Small intestine (tissue), 7 donors: ENCODE measurements at regions not wholly inside any gene's neighbourhood (a gene's known extent, or its start where the extent isn't known, plus 50 kb on each side); places are given as distances from the start of the nearest gene placed in this dataset.
"Not testable (repeated sequence)": the region's sequence is repeated elsewhere in the genome, so short reads cannot be mapped to it uniquely, and the experiment has no call there.

Experiments
- DNase-seq, 2 donors: peaks; one replicate each; pipeline versions ENCODE4 v3.0.0 to v3.0.0-alpha.2; 2013
- FAIRE-seq: peaks from 2 replicates; lab custom pipeline; 2012; peaks lifted over from hg19 to GRCh38; lab: Jason Lieb, UNC
- H3K27ac ChIP-seq, 3 donors: one replicate each; pipeline ENCODE4 v1.5.1; 2013; ENCODE audit warnings: low read length in 2 of 3, mild to moderate bottlenecking in 2 of 3, control low read depth in 1 of 3, inconsistent platforms in 1 of 3, low read depth in 1 of 3, moderate library complexity in 1 of 3
- H3K27me3 ChIP-seq, 3 donors: one replicate each; pipeline ENCODE4 v1.6.1; 2013; ENCODE audit warnings: low read length in 3 of 3, inconsistent platforms in 1 of 3; ENCODE audit not compliant: control insufficient read depth in 3 of 3, insufficient read depth in 3 of 3
- H3K36me3 ChIP-seq, 3 donors: one replicate each; pipeline ENCODE4 v1.6.1; 2013; ENCODE audit warnings: low read length in 3 of 3, inconsistent platforms in 1 of 3, low read depth in 1 of 3, mild to moderate bottlenecking in 1 of 3, moderate library complexity in 1 of 3; ENCODE audit not compliant: control insufficient read depth in 3 of 3, insufficient read depth in 2 of 3
- H3K4me1 ChIP-seq, 3 donors: one replicate each; pipeline ENCODE4 v1.6.1; 2013; ENCODE audit warnings: low read length in 2 of 3, inconsistent platforms in 1 of 3, low read depth in 1 of 3, mild to moderate bottlenecking in 1 of 3, moderate library complexity in 1 of 3; ENCODE audit not compliant: control insufficient read depth in 3 of 3, insufficient read depth in 2 of 3
- H3K4me3 ChIP-seq, 3 donors: one replicate each; pipeline ENCODE4 v1.5.1; 2013; ENCODE audit warnings: low read length in 3 of 3, control low read depth in 1 of 3, inconsistent platforms in 1 of 3, low read depth in 1 of 3, mild to moderate bottlenecking in 1 of 3, moderate library complexity in 1 of 3
- H3K9me3 ChIP-seq, 2 donors: one replicate each; pipeline ENCODE4 v1.6.1; 2013; ENCODE audit warnings: low read depth in 1 of 2, low read length in 1 of 2; ENCODE audit not compliant: control insufficient read depth in 2 of 2, insufficient read depth in 1 of 2
- WGBS, 3 donors: extraction: QIAGEN DNeasy Blood & Tissue Kit; methylation state at CpG; one replicate each; pipeline ENCODE4 v1.1.7; 2013; 5-methylcytosine and 5-hydroxymethylcytosine counted together
- donor health status: healthy with polysubstance abuse.
- donor health status: control.
- donor health status: control.
- donor health status: Bipolar disorder and iron deficiency.
- donor health status: healthy.

- DNase-seq, result no peak
- Histone ChIP-seq H3K36me3 (no peaks in the 10 kb centered on the region), H3K27ac (no peak overlapping the region), H3K4me1 (no peaks in the 10 kb centered on the region), H3K9me3 (no peaks in the 10 kb centered on the region), H3K4me3 (no peak overlapping the region), H3K27me3 (no peaks in the 10 kb centered on the region)
- no peak for FAIRE-seq
- 63 to 79% (median 75%) methylated on average over 4 of the region's 4 CpGs for WGBS, 3 donors
These were observed 121.5 kb upstream of the CACHD1 start for GRCh38 chr1:64348270-64348960.

GRCh38 chr1:64348961-64349648, 120.8 kb upstream of the CACHD1 start:
- FAIRE-seq (no peak), DNase-seq (no peak)
- Histone ChIP-seq H3K9me3 (no peaks in the 10 kb centered on the region), H3K4me1 (no peaks in the 10 kb centered on the region), H3K27me3 (no peaks in the 10 kb centered on the region), H3K36me3 (no peaks in the 10 kb centered on the region), H3K27ac (no peak overlapping the region), H3K4me3 (no peak overlapping the region)
- WGBS, 3 donors, result 89 to 93% (median 89%) methylated on average over 6 of the region's 6 CpGs

GRCh38 chr1:64355534-64355933, 114.4 kb upstream of the CACHD1 start:
- H3K27me3 ChIP-seq, H3K9me3 ChIP-seq, DNase-seq, H3K4me1 ChIP-seq, H3K36me3 ChIP-seq, H3K27ac ChIP-seq, FAIRE-seq, H3K4me3 ChIP-seq: not testable (repeated sequence)
- 72 to 100% (median 87%) methylated on average over 1 to 2 of the region's 2 CpGs for WGBS, 3 donors

GRCh38 chr1:64356636-64357256, 113.2 kb upstream of the CACHD1 start:
- WGBS, 3 donors, result 76 to 87% (median 85%) methylated on average over 15 of the region's 15 CpGs
- Histone ChIP-seq H3K4me3 (no peak overlapping the region), H3K9me3 (no peaks in the 10 kb centered on the region), H3K27me3 (no peaks in the 10 kb centered on the region), H3K4me1 (no peaks in the 10 kb centered on the region), H3K36me3 (no peaks in the 10 kb centered on the region), H3K27ac (no peak overlapping the region)
- FAIRE-seq, result no peak
- no peak for DNase-seq

GRCh38 chr1:64357422-64357821, 112.5 kb upstream of the CACHD1 start:
- Histone ChIP-seq H3K36me3 (no peaks in the 10 kb centered on the region), H3K27me3 (no peaks in the 10 kb centered on the region), H3K9me3 (no peaks in the 10 kb centered on the region), H3K4me3 (no peak overlapping the region), H3K27ac (no peak overlapping the region), H3K4me1 (no peaks in the 10 kb centered on the region)
- FAIRE-seq, result no peak
- 51 to 76% (median 76%) methylated on average over 6 of the region's 6 CpGs for WGBS, 3 donors
- DNase-seq, result no peak

GRCh38 chr1:64358692-64359091, 111.2 kb upstream of the CACHD1 start:
- 82 to 86% (median 85%) methylated on average over 5 of the region's 5 CpGs for WGBS, 3 donors
- FAIRE-seq, result no peak

GRCh38 chr1:64361974-64362373, 108.0 kb upstream of the CACHD1 start:
- H3K27ac ChIP-seq, result no peak overlapping the region
- FAIRE-seq (no peak), DNase-seq (no peak)
- H3K36me3 ChIP-seq, result no peaks in the 10 kb centered on the region
- H3K9me3 ChIP-seq, result no peaks in the 10 kb centered on the region
- no peak overlapping the region for H3K4me3 ChIP-seq
- WGBS, 3 donors, result 85 to 90% (median 85%) methylated on average over 3 of the region's 3 CpGs
- no peaks in the 10 kb centered on the region for H3K27me3 ChIP-seq
- H3K4me1 ChIP-seq, result peaks cover 0 to under 1% (median 0%) of the 10 kb centered on the region in 3 donors

More at GRCh38 chr1:64358692-64359091, 111.2 kb upstream of the CACHD1 start:
- H3K36me3 ChIP-seq, result no peaks in the 10 kb centered on the region
- no peaks in the 10 kb centered on the region for H3K4me1 ChIP-seq
- no peaks in the 10 kb centered on the region for H3K27me3 ChIP-seq
- DNase-seq, result no peak
- H3K9me3 ChIP-seq, result no peaks in the 10 kb centered on the region
- H3K4me3 ChIP-seq, result no peak overlapping the region
- no peak overlapping the region for H3K27ac ChIP-seq

GRCh38 chr1:64363111-64363510, 106.8 kb upstream of the CACHD1 start:
- Histone ChIP-seq H3K27me3 (no peaks in the 10 kb centered on the region), H3K36me3 (no peaks in the 10 kb centered on the region), H3K4me3 (no peak overlapping the region), H3K27ac (no peak overlapping the region), H3K4me1 (peaks cover 0 to 2% (median 0%) of the 10 kb centered on the region in 3 donors), H3K9me3 (no peaks in the 10 kb centered on the region)
- 77 to 87% (median 83%) methylated on average over 4 of the region's 4 CpGs for WGBS, 3 donors
- no peak for DNase-seq
- no peak for FAIRE-seq
